GM21390 (cell line): ENCODE measurements at regions not wholly inside any gene's neighbourhood (a gene's known extent, or its start where the extent isn't known, plus 50 kb on each side); places are given as distances from the start of the nearest gene placed in this dataset.
"Not testable (repeated sequence)": the region's sequence is repeated elsewhere in the genome, so short reads cannot be mapped to it uniquely, and the experiment has no call there.

Source experiments
- ATAC-seq: cut with Tn5 transposase; IDR thresholded peaks from one replicate; pipeline ENCODE4 v1.9.1; 2021; ENCODE audit not compliant: unreplicated experiment

DNA sequence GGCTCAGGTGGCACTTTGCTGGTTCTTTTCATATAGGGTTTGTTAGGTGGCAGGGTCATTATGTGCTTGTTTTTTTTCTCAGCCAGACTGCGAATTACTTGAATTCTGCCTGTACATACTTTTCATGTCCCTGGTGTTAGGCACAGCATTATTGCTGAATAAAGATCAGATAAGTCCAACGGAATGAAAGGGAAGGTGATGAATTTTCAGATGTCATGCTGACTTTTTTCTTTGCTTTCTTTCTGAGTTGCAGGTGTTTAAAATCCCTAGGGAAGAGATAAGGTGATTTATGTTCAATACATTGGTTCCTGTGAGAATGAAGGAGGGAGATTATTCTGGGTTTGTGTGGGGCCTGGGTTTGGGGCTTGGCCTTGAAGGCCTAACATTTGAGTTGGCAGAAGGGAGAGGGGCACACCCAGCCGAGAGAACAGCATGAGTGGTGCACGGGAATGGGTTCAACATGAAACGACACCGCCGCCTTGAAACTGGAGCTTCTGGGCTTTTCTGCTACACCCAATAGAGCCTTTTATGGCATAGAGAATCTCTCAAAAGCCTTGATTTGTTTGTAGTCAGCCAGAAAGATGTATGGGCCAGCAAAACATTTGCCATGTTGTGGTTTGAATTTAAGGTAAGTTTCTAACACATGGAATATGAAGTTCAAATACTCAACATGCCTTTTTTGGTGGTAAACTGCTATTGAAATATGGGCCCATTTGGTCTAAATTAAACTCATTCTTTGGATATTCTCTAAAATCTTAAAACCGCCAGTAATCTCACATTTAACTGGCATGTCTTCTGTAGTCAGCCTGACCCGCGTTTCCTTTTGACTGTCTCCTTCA is 477.0 kb downstream of the PCNX1 start:
- ATAC-seq, result no peak

DNA sequence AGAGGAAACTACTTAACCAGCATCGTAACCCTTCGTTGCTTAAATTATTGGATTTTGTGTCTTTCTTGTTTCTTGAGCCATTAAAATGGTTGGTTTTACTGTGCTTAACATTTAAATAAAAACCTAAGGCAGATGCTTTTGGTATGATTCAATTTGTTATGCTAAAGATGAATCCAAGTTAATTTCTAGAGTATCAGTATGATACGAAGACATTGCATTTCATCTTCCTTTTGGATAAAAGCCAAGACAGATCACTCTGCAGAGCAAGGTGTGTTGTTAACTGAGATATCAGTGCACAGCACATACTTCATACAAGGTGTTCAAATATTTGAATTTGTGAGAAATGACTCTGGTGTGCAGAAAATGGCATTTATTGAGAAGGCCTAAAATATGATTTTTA is 480.5 kb downstream of the PCNX1 start:
- no peak for ATAC-seq

DNA sequence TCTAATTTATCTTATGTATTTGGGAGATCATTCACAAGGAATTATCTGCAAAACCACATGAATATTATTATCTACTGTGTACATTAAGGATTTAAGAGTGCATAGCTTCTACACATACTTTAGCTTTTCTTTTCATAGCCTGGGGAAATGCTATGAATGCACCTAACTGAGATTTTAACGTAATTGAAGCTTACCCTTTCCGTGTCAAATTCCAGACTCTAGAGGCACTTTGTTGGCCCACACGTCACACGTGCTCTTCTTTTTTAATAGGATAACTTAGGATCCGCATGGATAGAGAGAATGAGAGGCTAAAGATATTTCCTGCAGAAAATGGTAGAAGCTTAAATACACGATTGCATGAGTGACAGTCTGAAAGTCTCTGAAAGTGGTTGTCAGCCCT is 481.1 kb downstream of the PCNX1 start:
- ATAC-seq, result no peak

DNA sequence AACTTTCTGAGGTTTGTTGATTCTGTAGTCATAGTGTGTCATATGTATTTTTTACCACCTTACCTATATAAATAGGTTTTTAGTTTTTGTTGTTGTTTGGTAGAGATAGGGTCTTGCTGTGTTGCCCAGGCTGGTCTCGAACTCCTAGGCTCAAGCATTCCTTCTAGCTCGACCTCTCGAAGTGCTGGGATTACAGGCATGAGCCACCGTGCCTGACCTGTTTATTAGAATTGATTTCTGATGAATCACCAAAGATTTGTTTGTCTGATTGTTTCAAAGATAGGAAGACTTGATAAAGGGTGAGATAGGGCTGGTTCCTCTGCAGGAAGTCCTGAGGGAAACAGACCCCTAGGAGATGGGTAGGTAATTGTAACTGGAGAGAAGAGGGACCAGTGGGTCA is 481.6 kb downstream of the PCNX1 start:
- ATAC-seq, result no peak

DNA sequence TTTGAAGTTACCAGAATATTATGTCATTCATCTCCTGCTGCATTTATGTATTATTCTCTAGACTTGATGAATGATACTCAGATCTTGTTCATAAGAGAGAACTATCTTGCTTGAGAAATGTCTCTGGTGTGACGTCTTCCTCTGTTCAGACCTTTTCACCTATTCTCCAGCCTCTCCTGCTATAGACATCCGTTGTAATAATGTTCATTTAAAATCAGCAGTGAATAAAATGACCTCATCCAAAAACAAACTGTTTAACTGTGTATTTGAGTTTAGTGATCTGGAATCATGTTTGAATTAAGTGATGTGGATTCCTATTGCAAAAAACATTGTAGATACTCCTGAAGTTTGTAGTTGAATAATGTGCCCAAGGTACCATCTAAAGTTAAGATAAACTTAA is 487.1 kb downstream of the PCNX1 start:
- ATAC-seq, result no peak

DNA sequence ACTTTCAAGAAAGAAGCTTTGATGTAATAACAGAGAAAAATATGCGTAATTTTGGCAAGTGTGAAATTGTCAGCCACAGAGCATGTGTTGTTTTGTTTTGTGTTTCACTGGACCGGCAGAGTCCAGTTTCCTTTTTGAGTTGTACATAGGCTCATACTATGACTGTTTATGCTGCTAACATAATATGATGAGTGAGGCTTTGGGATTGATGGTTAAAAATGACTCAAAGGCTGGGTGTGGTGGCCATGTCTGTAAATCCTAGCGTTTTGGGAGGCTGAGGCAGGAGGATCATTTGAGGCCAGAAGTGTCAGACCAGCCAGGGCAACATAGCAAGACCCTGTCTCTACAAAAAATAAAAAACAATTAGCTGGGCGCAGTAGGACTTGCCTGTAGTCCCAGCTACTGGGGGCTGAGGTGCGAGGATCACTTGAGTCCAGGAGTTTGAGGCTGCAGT is 487.9 kb downstream of the PCNX1 start:
- ATAC-seq, result no peak

DNA sequence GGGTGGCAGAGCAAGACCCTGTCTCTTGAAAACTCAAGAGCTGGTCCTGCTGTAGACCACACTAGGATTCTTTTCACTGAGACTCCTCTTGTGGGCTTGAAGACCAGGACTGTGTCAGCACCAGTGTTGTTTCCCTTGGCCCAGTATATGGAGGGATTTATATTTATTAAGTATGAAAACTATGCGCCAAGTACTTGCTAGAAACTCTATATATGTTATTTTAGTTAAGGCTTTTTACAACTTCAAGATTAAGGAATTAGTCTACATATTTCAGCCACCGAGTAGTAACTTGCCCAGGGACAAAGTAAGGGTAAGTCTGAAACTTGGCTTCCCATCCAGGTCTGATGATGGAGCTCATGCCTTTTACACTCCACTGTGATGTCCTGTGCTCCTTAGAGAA is 488.4 kb downstream of the PCNX1 start:
- ATAC-seq, result no peak

DNA sequence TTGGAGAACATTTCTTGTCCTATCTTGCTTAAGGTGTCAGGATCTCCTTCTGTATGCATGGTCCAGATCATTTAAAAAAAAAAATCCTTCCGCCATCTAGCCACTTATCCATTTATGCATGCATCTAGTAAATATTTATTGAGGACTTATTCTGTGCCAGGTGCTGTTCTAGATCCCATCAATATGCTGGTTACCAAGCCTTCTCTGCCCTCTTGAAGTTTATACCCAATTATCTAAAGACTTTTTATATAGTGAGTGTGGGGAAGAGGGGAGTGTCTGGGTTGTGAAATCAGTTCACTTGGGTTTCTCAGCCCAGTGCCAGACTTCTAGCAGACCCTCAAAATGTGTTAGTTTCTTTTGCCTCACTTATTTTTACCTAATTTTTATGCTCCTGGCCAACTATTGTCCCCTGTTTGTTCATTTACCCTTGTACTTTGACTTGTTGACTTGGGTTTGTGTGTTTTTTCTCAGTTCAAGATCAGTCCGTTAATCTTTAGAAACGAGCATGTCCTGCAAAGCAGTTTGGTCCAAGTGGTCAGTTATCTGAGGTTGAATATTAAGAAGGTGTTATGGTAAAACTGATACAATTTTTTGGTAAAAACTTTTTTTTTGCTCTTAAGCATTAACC is 488.9 kb downstream of the PCNX1 start:
- ATAC-seq, result no peak

DNA sequence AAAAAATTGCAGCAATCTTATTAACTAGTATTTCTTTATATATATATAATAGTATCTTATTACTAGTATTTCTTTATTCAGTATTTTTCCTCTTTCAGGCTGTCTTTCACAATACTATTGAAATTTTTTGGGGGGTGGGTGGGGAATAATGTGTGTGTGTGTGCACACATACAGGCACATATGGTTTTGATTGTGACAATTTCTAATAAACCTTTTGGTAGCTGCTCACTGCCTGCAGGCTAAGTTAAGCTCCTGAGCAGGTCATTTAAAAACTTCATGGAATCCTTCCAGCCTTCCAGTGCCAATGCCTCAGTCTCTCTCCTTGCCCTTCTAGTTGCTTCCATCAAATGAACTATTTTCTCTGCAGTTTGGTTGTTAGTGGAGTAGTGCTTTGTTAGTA is 490.1 kb downstream of the PCNX1 start:
- ATAC-seq, result no peak

DNA sequence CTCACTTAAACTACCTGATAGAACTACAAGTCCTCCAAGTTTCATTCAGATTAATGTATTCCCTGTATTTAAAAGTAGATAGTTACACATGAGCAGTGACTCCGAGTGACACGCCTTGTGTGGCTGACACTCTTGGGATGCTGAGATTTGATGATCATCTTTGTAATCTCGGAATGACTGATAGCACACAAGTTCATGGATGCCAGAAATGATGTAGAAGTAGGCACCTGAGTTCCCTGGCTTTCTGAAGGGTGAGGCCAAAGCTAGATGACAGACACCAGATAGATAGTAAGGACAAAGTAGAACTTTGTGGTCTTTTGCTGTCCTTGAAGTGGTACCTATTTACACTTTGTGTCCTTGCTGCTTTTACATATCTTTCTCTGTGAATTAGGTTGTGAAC is 491.2 kb downstream of the PCNX1 start:
- ATAC-seq, result no peak

DNA sequence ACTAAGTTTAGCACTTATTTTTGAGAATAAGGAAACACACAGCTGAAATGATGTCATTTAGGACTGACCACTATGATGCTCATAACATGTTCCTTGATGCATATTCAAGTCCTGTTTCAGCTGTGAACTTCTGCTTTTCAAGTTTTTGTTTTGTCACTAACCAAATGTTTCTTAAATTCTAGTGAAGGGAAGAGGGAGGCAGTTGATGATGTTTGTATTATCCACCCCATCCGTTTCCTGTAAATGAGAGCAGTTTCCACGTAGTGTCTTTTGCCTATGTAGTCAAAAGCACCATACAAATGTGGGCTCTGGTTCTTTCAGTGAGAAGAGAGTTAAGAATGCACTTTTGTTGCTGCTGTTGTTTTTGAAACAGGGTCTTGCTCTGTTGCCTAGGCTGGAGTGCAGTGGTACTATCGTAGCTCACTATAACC is 491.8 kb downstream of the PCNX1 start:
- ATAC-seq, result peak; percentile 77

DNA sequence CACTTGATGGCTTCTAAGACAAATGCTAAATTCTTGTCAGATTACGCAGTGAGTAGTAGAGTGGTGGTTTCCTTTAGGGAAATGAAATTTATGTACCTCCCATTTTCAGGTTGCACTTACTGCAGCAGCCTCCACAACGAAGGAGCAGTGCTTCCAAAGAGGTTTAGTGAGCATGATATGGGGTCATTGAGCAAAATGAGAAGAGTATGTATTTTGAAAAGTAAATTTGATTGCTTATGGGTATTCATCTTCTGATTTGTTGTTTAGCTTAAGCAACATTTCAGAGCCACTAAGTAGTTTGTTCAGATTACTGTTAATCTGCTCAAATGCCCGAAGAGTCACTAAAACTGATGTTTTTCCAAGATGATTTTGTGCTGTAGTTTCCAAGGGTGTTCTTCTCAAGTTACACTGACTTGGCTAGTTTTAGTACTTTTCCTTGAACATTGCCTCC is 493.6 kb downstream of the PCNX1 start:
- ATAC-seq, result peak; percentile 44

DNA sequence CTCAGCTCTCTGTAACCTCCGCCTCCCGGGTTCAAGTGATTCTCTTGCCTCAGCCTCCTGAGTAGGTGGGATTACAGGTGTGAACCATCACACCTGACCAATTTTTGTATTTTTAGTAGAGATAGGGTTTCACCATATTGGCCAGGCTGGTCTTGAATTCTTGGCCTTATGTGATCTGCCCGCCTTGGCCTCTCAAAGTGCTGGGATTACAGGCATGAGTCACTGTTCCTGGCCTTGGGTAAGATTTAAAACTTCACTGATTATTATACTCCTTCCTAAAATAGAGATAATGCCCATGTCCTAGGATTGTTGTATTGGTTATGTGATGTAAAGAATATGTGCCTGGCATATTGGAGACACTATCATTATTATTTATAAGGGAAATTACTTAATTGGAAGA is 495.2 kb downstream of the PCNX1 start:
- not testable (repeated sequence) for ATAC-seq

DNA sequence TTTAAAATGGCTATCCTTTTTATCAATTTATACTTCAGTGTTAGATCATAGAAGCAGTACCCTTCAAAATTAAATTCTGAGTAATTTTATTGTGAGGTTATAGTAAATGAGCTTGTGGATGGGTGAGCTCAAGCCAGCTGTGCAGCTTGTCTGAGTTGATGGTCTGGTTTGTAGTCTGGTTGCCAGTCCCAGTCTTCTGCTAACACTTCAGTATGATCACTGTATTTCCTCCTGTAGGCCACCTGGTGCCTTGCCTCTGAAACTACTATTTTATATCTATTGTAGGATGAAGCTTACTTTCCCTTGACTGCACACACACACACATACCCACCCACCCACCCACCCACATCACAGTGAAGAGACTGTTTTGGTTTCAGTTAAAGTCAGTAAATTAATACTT is 496.4 kb downstream of the PCNX1 start:
- ATAC-seq, result no peak

DNA sequence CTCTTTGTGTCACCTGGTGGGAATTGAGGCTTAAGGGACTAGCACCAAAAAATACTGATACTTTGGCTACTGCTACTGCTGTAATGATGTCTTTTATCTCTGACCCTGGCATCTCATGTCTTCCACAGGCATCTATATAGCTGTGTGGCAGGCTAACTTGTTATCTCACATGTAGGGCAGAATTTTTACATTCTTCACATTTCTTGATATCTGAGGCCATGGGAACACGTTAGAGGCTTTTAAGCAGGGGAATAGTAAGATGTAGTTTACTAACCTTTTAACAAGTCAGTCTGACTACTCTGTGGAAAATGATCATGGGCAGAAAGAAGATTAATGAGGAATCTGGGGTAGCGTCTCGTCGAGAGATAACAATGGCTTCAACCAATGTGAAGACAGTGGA is 498.4 kb downstream of the PCNX1 start:
- ATAC-seq, result no peak

DNA sequence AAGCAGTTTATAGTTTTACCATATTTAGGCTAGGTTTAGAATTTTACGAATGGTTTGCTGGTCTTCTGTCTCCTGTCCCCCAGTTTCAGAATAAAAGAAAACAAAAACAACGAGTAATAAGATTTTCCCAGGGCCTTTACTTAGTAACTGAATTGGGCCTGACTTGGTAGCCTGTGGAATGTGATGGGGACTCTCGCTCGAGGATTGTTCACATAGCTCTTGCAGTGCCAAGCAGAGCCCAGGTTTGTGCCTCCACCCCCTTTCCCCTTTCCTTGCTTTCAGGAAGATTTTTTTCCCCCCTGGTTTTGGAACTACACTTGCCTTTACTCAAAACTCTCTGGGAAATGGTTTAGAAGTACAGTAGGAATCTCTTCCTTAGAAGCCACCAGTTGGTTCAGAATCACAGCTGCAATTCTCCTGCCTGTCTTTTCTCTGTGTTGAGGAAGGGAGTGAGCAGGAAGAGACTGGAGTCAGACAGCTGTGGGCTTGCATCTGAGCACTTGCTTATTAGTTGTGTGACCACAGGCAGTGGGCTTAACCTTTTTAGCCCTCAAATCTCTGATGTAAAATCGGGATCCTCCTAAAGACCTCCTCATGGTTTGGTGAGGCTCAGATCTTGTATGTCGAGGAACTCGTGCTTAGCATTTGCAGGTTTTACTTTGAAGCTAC is 501.2 kb downstream of the PCNX1 start:
- ATAC-seq, result no peak

DNA sequence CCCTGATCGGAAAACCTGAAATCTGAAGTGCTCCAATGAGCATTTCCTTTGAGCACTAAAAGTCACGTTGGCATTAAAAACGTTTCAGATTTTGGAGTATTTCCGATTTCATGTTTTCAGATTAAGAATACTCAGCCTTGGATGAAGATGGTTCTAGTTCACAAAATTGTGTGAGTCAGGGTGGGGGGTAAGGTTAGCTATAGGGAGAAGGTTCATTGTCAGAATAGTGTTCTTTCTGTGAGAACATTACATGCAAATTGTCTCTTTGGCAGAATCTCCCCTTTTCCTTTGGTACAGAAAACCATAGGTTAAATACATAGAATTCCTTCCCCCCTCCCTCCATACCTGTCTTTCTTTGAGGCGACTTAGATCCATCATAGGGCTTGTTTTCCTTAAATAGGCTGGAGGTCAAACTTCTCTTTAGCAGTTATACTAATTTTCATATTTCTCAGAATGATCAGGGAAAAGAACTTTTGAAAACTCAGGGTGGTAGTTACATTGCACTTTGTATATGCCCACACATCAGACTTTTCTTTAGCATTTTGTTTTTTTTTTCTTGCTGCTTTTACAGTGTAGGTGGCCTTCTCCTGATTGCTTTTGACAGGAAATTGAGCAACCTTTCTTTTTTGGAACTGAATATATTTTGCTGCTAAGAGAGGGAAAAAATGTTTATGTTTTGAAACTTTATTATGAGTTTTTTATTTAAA is 503.5 kb downstream of the PCNX1 start:
- no peak for ATAC-seq

DNA sequence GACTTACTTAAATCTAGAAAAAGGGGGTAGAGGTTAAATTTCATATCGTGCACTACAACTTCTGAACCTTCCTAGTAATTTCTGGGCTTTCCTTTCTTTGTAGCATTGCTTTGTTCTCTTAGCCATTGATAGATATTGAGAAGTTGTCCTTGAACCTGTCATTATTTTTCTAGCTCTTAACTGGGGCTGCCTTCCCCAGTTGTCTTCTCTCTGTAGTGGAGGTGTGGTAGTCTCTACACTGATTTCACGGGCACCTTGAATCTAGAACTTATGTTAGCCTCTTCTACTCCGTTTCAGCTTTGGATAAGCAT is 504.0 kb downstream of the PCNX1 start:
- ATAC-seq, result no peak

DNA sequence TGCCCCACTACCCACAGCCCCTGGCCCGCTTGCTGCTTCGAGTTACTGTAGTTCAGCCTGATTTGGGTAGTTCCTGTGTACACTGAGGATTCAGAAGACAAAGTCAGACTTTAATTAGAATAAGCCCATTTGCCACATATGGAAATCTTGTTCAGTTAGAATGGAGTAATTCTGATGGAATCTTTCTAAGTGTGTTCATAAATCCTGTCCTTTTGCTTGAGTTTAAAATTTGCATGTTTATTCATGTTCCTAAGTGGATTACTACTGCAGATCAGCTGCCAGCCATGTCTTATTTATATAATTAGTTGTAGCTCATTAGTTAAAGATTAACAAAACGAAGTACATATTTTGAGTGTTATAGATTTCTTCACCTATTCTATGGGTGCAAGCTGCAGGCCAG is 504.5 kb downstream of the PCNX1 start:
- ATAC-seq, result no peak

DNA sequence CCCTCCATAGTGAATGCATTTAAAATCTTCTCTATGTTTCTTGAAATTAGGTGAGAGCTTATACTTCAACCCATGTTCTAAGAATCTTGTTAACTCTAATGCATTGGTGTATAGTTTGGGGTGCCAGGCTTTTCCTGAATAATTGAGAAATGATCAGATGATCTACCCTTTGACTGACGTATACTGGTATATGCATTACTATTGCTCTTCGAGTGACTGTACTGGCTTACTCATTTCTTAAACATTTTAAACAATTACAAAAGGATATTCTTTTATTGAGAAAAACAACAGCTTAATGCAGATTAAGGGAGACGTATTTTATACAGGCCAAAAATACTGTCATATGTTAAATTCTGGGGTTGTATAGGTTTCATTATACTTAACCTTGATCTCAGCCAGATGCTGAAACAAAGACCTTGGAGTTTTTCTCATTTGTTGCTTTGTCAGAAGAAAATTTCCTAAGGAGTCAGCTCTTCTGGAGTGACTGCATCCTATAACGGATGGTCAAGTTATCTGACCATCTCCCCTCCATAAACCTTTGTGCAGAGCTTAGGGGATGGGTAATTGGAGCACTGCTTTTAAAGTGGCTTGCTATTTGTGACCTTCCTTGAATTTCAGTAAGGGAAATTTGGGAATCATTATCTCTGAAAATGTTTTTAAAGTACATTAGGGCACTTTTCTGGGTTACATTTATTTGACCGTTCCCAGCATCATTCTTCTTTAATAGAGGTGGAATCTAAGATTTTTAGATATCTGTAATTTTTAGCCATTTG is 507.6 kb downstream of the PCNX1 start:
- no peak for ATAC-seq

DNA sequence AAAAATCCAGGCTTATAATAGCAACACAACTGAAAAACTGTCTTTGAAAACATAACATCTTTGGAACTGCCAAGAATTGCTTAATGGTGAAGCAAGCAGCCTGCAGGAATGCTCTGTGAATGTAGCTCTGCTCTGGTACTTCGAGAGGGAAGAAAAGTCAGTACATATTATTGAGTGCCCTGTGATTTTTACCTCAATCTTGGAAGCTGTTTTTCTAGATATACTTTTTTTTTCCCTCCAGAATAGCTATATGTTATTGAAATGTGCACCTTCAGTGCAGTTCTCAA is 508.1 kb downstream of the PCNX1 start:
- no peak for ATAC-seq
